Retinal pigment epithelial cell (primary cell): ENCODE measurements at regions not wholly inside any gene's neighbourhood (a gene's known extent, or its start where the extent isn't known, plus 50 kb on each side); places are given as distances from the start of the nearest gene placed in this dataset.
"Not testable (repeated sequence)": the region's sequence is repeated elsewhere in the genome, so short reads cannot be mapped to it uniquely, and the experiment has no call there.

Experiments
- DNase-seq: peaks from one replicate; pipeline ENCODE4 v3.0.0-alpha.2; 2010; ENCODE audit warnings: low read depth
- H3K4me3 ChIP-seq: 2 replicates; pipeline ENCODE4 v1.5.1; 2011; ENCODE audit warnings: mild to moderate bottlenecking, low read length, control low read depth, moderate library complexity
- TF ChIP-seq, protein P1 (sequence below): conservative IDR thresholded peaks from 2 replicates; pipeline ENCODE4 v1.5.1; 2011; ENCODE audit warnings: low read depth, low read length, control low read depth, inconsistent platforms

- no peak overlapping the region for H3K4me3 ChIP-seq
- TF ChIP-seq, protein P1, sequence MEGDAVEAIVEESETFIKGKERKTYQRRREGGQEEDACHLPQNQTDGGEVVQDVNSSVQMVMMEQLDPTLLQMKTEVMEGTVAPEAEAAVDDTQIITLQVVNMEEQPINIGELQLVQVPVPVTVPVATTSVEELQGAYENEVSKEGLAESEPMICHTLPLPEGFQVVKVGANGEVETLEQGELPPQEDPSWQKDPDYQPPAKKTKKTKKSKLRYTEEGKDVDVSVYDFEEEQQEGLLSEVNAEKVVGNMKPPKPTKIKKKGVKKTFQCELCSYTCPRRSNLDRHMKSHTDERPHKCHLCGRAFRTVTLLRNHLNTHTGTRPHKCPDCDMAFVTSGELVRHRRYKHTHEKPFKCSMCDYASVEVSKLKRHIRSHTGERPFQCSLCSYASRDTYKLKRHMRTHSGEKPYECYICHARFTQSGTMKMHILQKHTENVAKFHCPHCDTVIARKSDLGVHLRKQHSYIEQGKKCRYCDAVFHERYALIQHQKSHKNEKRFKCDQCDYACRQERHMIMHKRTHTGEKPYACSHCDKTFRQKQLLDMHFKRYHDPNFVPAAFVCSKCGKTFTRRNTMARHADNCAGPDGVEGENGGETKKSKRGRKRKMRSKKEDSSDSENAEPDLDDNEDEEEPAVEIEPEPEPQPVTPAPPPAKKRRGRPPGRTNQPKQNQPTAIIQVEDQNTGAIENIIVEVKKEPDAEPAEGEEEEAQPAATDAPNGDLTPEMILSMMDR, result no peak
- DNase-seq, result no peak
Measured at GRCh38 chr18:4986677-4987076, 210.4 kb downstream of the AKAIN1 start.

GRCh38 chr18:4986066-4986465, 211.0 kb downstream of the AKAIN1 start:
- TF ChIP-seq, protein P1, result no peak
- no peak for DNase-seq

DNA sequence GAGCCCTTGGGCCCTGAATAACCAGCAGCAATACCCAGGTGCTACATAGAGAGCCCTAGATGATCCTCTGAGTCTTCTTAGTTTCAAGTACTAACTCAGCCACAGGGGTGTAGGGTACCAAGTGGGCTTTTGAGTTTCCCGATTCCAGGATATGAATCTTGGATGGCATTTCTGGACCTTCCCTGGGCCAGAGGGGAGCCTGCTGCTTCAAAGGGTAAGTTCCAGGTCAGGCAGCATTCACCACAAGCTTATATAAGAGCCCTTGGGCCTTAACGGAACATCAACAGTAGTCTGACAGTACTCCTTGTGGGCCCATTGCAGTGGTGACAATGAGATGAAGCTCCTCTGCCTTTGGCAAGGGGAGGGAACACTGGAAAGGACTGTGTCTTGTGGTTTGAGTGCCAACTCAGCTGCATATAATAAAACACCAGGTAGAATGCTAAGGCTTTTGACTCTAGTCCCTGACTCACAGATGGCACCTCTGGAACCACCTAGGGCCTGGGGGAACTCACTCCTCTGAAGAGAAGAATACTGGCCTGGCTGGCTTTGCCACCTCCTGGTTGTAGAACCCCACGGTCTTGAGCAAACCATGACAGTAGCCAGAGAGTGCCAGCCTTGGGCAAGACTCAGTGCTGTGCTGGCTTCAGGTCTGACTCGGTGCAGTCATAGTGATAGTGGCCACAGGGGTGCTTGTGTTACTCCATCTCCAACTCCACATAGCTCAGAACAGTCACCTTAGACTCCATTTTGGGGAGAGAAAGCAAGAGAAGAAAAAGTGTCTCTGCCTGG, 235.7 kb downstream of the AKAIN1 start:
- no peak for DNase-seq
- TF ChIP-seq, protein P1, result no peak
- H3K4me3 ChIP-seq, result no peak overlapping the region

More at GRCh38 chr18:4986066-4986465, 211.0 kb downstream of the AKAIN1 start:
- H3K4me3 ChIP-seq, result no peak overlapping the region

DNA sequence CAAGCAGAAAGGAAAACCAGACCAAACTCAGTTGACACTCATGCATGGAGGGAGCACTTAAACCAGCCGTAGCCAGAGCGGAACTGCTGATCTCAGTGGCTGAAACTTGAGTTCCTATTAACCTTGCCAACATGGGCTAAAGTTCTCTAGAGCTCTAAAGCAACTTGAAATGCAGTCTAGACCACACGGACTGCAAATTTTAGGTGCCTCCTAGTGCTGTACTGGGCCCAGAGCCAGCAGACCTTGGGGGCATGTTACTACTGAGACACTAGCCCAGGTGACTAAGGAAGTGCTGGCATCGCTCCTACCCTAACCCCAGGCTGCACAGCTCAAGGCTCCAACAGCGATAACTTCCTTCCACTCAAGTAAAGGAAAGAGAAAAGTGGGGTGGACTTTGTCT, 236.5 kb downstream of the AKAIN1 start:
- TF ChIP-seq, protein P1, result no peak
- no peak for DNase-seq
- H3K4me3 ChIP-seq, result no peak overlapping the region

DNA sequence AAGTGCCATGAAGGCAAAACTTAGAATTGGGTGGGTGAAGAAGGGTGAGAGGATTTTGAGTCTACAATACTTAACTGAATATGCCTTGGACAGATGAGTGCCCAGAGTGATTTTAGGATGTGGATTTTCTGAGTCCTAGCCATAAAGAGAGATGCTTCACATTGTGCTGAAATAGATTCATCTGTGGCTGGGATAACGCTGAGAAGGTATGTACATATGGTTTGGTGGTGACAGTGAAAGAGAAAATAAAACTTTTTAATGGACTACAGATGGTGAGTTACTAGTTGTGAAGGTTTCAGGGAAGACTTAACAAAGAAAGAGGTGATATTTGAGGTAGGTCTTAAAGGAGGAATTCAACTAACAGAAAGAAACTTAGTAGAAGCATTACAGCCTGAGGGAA, 265.8 kb downstream of the AKAIN1 start:
- TF ChIP-seq, protein P1, result no peak
- DNase-seq, result no peak
- no peak overlapping the region for H3K4me3 ChIP-seq

- H3K4me3 ChIP-seq, result no peak overlapping the region
- TF ChIP-seq, protein P1, result no peak
- DNase-seq, result no peak
Measured at GRCh38 chr18:4921548-4921947, 275.5 kb downstream of the AKAIN1 start.

DNA sequence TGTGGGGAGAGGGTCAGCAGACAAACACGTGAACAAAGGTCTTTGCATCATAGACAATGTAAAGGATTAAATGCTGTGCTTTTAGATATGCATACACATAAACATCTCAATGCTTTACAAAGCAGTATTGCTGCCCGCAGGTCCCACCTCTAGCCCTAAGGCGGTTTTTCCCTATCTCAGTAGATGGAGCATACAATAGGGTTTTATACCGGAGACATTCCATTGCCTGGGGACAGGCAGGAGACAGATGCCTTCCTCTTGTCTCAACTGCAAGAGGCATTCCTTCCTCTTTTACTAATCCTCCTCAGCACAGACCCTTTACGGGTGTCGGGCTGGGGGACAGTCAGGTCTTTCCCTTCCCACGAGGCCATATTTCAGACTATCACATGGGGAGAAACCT, 279.5 kb downstream of the AKAIN1 start:
- not testable (repeated sequence) for H3K4me3 ChIP-seq, DNase-seq
